Hepatocyte (in vitro differentiated cells): ENCODE measurements at regions not wholly inside any gene's neighbourhood (a gene's known extent, or its start where the extent isn't known, plus 50 kb on each side); places are given as distances from the start of the nearest gene placed in this dataset.

Experiments used
- CTCF ChIP-seq: fragments of 200-600 bp; sonication (generic); IDR thresholded peaks from 2 replicates; pipeline ENCODE4 v1.5.1; 2016; ENCODE audit warnings: antibody characterized with exemption, mild to moderate bottlenecking; ENCODE audit not compliant: poor library complexity
- EZH2phosphoT487 ChIP-seq: fragments of 200-600 bp; sonication (generic); IDR thresholded peaks from one replicate; pipeline ENCODE4 v1.6.1; 2018; ENCODE audit warnings: antibody characterized with exemption, mild to moderate bottlenecking, low read depth, moderate library complexity; ENCODE audit not compliant: unreplicated experiment, severe bottlenecking

GRCh38 chr22:47437636-47438035, 675.2 kb downstream of the TBC1D22A start:
- TF ChIP-seq CTCF (no peak), EZH2phosphoT487 (no peak)
